CD14-positive monocyte (primary cell): ENCODE measurements at regions not wholly inside any gene's neighbourhood (a gene's known extent, or its start where the extent isn't known, plus 50 kb on each side); places are given as distances from the start of the nearest gene placed in this dataset.

Source experiments
- DNase-seq, 3 donors: peaks; one replicate each; pipeline ENCODE4 v3.0.0-alpha.2; 2011 to 2022
- H2AFZ ChIP-seq: 2 replicates; pipeline ENCODE4 v1.6.0; 2012; ENCODE audit warnings: mild to moderate bottlenecking, low read depth, low read length, inconsistent platforms; ENCODE audit not compliant: insufficient read depth, poor library complexity, severe bottlenecking
- H3K27ac ChIP-seq, 2 donors: 1 replicate in 1 of 2; 2 replicates in 1 of 2; pipeline ENCODE4 v1.5.1; 2012 to 2013; ENCODE audit warnings: low read length in 2 of 2, control low read depth in 1 of 2, inconsistent platforms in 1 of 2, low read depth in 1 of 2, mild to moderate bottlenecking in 1 of 2
- H3K27me3 ChIP-seq, 2 donors: one replicate each; pipeline versions ENCODE4 v1.6.0 to v1.6.1; 2011 to 2013; ENCODE audit warnings: low read length in 2 of 2; ENCODE audit not compliant: control insufficient read depth in 2 of 2, insufficient read depth in 2 of 2
- H3K36me3 ChIP-seq, 2 donors: replicated peaks in 1 of 2; 1 replicate in 1 of 2; 2 replicates in 1 of 2; pipeline versions ENCODE4 v1.5.1 to v1.6.1; 2012 to 2013; ENCODE audit warnings: low read length in 2 of 2, control low read depth in 1 of 2, inconsistent platforms in 1 of 2, mild to moderate bottlenecking in 1 of 2; ENCODE audit not compliant: insufficient read depth in 2 of 2, control insufficient read depth in 1 of 2
- H3K4me1 ChIP-seq, 2 donors: 1 replicate in 1 of 2; 2 replicates in 1 of 2; pipeline versions ENCODE4 v1.5.1 to v1.6.1; 2012 to 2013; ENCODE audit warnings: low read length in 2 of 2, control low read depth in 1 of 2, inconsistent platforms in 1 of 2, mild to moderate bottlenecking in 1 of 2, moderate library complexity in 1 of 2; ENCODE audit not compliant: insufficient read depth in 2 of 2, control insufficient read depth in 1 of 2
- H3K4me2 ChIP-seq: replicated peaks from 2 replicates; pipeline ENCODE3; 2012; ENCODE audit warnings: low read length, moderate library complexity, mild to moderate bottlenecking; ENCODE audit not compliant: poor library complexity, severe bottlenecking; ENCODE audit errors: extremely low read depth
- H3K4me3 ChIP-seq, 3 experiments: fragments of 200-600 bp in 1 of 3; sonication (generic) in 1 of 3; replicated peaks in 1 of 3; 1 replicate in 2 of 3; 2 replicates in 1 of 3; pipeline ENCODE4 v1.5.1; 2011 to 2013; ENCODE audit warnings: low read length in 3 of 3, mild to moderate bottlenecking in 3 of 3, control low read depth in 2 of 3, low read depth in 2 of 3, inconsistent platforms in 1 of 3, moderate library complexity in 1 of 3
- H3K79me2 ChIP-seq: 2 replicates; pipeline ENCODE4 v1.6.0; 2012; ENCODE audit warnings: mild to moderate bottlenecking, control low read depth, inconsistent platforms, low read length, moderate library complexity; ENCODE audit not compliant: insufficient read depth
- H3K9ac ChIP-seq: 2 replicates; pipeline ENCODE4 v1.6.0; 2017; ENCODE audit warnings: low read length, mild to moderate bottlenecking; ENCODE audit not compliant: insufficient read depth, poor library complexity, severe bottlenecking
- H3K9me3 ChIP-seq, 2 donors: replicated peaks in 1 of 2; 1 replicate in 1 of 2; 2 replicates in 1 of 2; pipeline versions ENCODE4 v1.5.1 to v1.6.1; 2012 to 2013; ENCODE audit warnings: low read length in 2 of 2, control low read depth in 1 of 2; ENCODE audit not compliant: control insufficient read depth in 1 of 2, insufficient read depth in 1 of 2
- H4K20me1 ChIP-seq: 2 replicates; pipeline ENCODE4 v1.6.0; 2012; ENCODE audit warnings: mild to moderate bottlenecking, low read length, control low read depth, moderate library complexity; ENCODE audit not compliant: insufficient read depth
- H3K27ac Mint-ChIP-seq, 7 donors: one replicate each; pipeline ENCODE4 v1.8.0; 2020; ENCODE audit warnings: mild to moderate bottlenecking in 7 of 7, mixed read lengths in 7 of 7, moderate library complexity in 6 of 7, inconsistent platforms in 2 of 7
- H3K27me3 Mint-ChIP-seq, 3 donors: one replicate each; pipeline ENCODE4 v1.8.0; 2021 to 2022; ENCODE audit warnings: low read depth in 3 of 3, mild to moderate bottlenecking in 3 of 3, mixed read lengths in 3 of 3, moderate library complexity in 3 of 3, inconsistent platforms in 1 of 3
- H3K36me3 Mint-ChIP-seq, 2 donors: one replicate each; pipeline ENCODE4 v1.8.0; 2020; ENCODE audit warnings: mixed read lengths in 2 of 2, inconsistent platforms in 1 of 2, mild to moderate bottlenecking in 1 of 2
- H3K4me1 Mint-ChIP-seq: one replicate; pipeline ENCODE4 v1.8.0; 2020; ENCODE audit warnings: mild to moderate bottlenecking, mixed read lengths
- H3K4me3 Mint-ChIP-seq, 2 donors: one replicate each; pipeline ENCODE4 v1.8.0; 2020; ENCODE audit warnings: mild to moderate bottlenecking in 2 of 2, mixed read lengths in 2 of 2, moderate library complexity in 1 of 2
- H3K9me3 Mint-ChIP-seq, 7 donors: one replicate each; pipeline ENCODE4 v1.8.0; 2020 to 2022; ENCODE audit warnings: mixed read lengths in 7 of 7, mild to moderate bottlenecking in 6 of 7, moderate library complexity in 6 of 7, inconsistent platforms in 2 of 7
- WGBS: methylation state at CpG from one replicate; pipeline ENCODE4 v1.1.5; 2013; ENCODE audit warnings: missing lambda C conversion rate; ENCODE audit not compliant: insufficient coverage; 5-methylcytosine and 5-hydroxymethylcytosine counted together
- intact Hi-C, 2 donors: fragments of 100-400 bp; cut with micrococcal nuclease; formaldehyde crosslinking; loops; one replicate each; pipeline versions ENCODE4 v1.15.0 to v1.15.1; 2023
- TF ChIP-seq, protein P1 (sequence below): fragments of 200-600 bp; IDR thresholded peaks from one replicate; pipeline ENCODE4 v1.8.0; 2022; ENCODE audit warnings: antibody characterized with exemption, mild to moderate bottlenecking

DNA sequence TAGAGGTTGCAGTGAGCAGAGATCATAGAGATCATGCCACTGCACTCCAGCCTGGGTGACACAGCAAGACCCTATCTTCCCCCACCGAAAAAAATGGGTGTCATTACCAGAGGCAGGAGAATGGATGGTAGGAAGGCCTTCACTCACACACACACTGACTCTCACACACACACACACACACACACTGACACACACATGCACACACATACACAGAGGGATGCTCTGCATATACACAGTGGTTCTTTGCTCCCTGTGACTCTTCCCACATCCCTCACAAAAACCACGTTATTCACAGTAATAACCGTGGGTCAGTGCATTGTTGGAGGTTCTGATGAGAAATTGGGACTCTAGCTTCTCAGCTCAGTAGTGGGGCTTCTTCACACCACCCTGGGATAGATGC lies 300.2 kb upstream of the N4BP1 start:
- Histone ChIP-seq H4K20me1 (no peaks in the 10 kb centered on the region), H3K27me3 (no peaks in the 10 kb centered on the region), H3K4me3 (no peak overlapping the region), H3K27ac (no peak overlapping the region), H3K4me1 (no peaks in the 10 kb centered on the region), H2AFZ (no peak overlapping the region), H3K9ac (no peak overlapping the region), H3K36me3 (no peaks in the 10 kb centered on the region), H3K79me2 (no peaks in the 10 kb centered on the region), H3K4me2 (no peak overlapping the region), H3K9me3 (no peaks in the 10 kb centered on the region)
- Mint-ChIP-seq H3K4me3 (no peak overlapping the region), H3K27ac (peak overlapping the region in 1 of 7 donors; percentile 18), H3K9me3 (peaks cover 0 to 2% (median 0%) of the 10 kb centered on the region in 7 donors), H3K4me1 (no peaks in the 10 kb centered on the region), H3K36me3 (no peaks in the 10 kb centered on the region), H3K27me3 (peaks cover 0 to 6% (median 1%) of the 10 kb centered on the region in 3 donors)
- TF ChIP-seq, protein P1, sequence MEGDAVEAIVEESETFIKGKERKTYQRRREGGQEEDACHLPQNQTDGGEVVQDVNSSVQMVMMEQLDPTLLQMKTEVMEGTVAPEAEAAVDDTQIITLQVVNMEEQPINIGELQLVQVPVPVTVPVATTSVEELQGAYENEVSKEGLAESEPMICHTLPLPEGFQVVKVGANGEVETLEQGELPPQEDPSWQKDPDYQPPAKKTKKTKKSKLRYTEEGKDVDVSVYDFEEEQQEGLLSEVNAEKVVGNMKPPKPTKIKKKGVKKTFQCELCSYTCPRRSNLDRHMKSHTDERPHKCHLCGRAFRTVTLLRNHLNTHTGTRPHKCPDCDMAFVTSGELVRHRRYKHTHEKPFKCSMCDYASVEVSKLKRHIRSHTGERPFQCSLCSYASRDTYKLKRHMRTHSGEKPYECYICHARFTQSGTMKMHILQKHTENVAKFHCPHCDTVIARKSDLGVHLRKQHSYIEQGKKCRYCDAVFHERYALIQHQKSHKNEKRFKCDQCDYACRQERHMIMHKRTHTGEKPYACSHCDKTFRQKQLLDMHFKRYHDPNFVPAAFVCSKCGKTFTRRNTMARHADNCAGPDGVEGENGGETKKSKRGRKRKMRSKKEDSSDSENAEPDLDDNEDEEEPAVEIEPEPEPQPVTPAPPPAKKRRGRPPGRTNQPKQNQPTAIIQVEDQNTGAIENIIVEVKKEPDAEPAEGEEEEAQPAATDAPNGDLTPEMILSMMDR = no peak
- no peak for DNase-seq
- intact Hi-C loops = no loop called here
- no CpG with 5 or more reads among the region's 3 CpGs for WGBS

DNA sequence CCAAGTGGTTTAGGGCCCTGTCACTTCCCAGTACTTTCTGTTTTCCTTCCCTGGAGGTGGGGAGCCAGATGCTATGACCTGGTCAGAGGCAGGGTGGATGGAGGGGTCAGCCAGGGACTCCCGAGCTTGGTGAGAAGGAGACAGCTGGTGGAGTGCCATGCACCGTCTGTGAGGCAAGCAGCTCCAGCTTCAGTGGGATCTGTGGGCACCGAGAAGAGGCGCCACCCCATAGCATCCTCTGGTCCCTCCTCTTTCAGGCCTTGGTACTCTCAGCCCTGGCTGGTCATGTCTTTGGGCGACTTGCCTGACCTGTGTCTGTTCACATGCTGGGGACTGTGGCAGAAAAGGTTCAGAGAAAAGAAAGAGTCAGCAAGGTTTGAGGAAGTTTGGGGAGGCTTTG lies 299.3 kb upstream of the N4BP1 start:
- TF ChIP-seq, protein P1 = no peak
- no peak for DNase-seq
- Mint-ChIP-seq H3K9me3 (peaks cover 0 to 1% (median 0%) of the 10 kb centered on the region in 7 donors), H3K27me3 (peaks cover 0 to 6% (median 1%) of the 10 kb centered on the region in 3 donors), H3K4me3 (no peak overlapping the region), H3K4me1 (no peaks in the 10 kb centered on the region), H3K36me3 (no peaks in the 10 kb centered on the region), H3K27ac (no peak overlapping the region)
- Histone ChIP-seq H2AFZ (no peak overlapping the region), H3K4me1 (no peaks in the 10 kb centered on the region), H3K9me3 (no peaks in the 10 kb centered on the region), H3K79me2 (no peaks in the 10 kb centered on the region), H3K9ac (no peak overlapping the region), H3K4me3 (no peak overlapping the region), H3K27me3 (no peaks in the 10 kb centered on the region), H3K27ac (no peak overlapping the region), H3K4me2 (no peak overlapping the region), H3K36me3 (no peaks in the 10 kb centered on the region), H4K20me1 (no peaks in the 10 kb centered on the region)
- 95% methylated on average over 2 of the region's 5 CpGs for WGBS
- intact Hi-C loops = no loop called here
